IPS-18c (cell line): ENCODE measurements at regions not wholly inside any gene's neighbourhood (a gene's known extent, or its start where the extent isn't known, plus 50 kb on each side); places are given as distances from the start of the nearest gene placed in this dataset.

Source experiments
- H3K4me3 ChIP-seq: 2 replicates; pipeline ENCODE4 v1.7.0; 2013; ENCODE audit warnings: low read depth, mild to moderate bottlenecking, low read length, moderate library complexity; ENCODE audit not compliant: insufficient read depth
- H3K9me3 ChIP-seq: one replicate; pipeline ENCODE4 v1.6.1; 2013; ENCODE audit warnings: mild to moderate bottlenecking, low read length, moderate library complexity; ENCODE audit not compliant: control insufficient read depth, insufficient read depth

- Histone ChIP-seq H3K9me3 (peaks cover 53% of the 10 kb centered on the region), H3K4me3 (no peak overlapping the region; the same call in 1 of the 2 replicates)
Measured at GRCh38 chr22:47390026-47390970, 627.8 kb downstream of the TBC1D22A start.

- Histone ChIP-seq H3K4me3 (no peak overlapping the region), H3K9me3 (peaks cover 46% of the 10 kb centered on the region)
Measured at GRCh38 chr22:47389201-47389600, 626.8 kb downstream of the TBC1D22A start.

- no peak overlapping the region for H3K4me3 ChIP-seq
- H3K9me3 ChIP-seq, result peaks cover 46% of the 10 kb centered on the region
Measured at GRCh38 chr22:47388778-47389177, 626.3 kb downstream of the TBC1D22A start.

GRCh38 chr22:47388331-47388730, 625.9 kb downstream of the TBC1D22A start:
- Histone ChIP-seq H3K9me3 (peaks cover 49% of the 10 kb centered on the region), H3K4me3 (no peak overlapping the region)

- H3K9me3 ChIP-seq, result peaks cover 49% of the 10 kb centered on the region
- H3K4me3 ChIP-seq, result no peak overlapping the region
Measured at GRCh38 chr22:47386812-47387510, 624.5 kb downstream of the TBC1D22A start.

- H3K9me3 ChIP-seq, result peaks cover 46% of the 10 kb centered on the region
- no peak overlapping the region for H3K4me3 ChIP-seq
Measured at GRCh38 chr22:47384977-47385376, 622.5 kb downstream of the TBC1D22A start.

GRCh38 chr22:47382164-47382890, 619.9 kb downstream of the TBC1D22A start:
- H3K9me3 ChIP-seq, result peaks cover 45% of the 10 kb centered on the region
- H3K4me3 ChIP-seq, result no peak overlapping the region

GRCh38 chr22:47381240-47381639, 618.8 kb downstream of the TBC1D22A start:
- H3K9me3 ChIP-seq, result peaks cover 45% of the 10 kb centered on the region
- no peak overlapping the region for H3K4me3 ChIP-seq

- H3K9me3 ChIP-seq, result peaks cover 45% of the 10 kb centered on the region
- H3K4me3 ChIP-seq, result no peak overlapping the region
Measured at GRCh38 chr22:47380692-47381091, 618.2 kb downstream of the TBC1D22A start.

GRCh38 chr22:47379037-47379436, 616.6 kb downstream of the TBC1D22A start:
- H3K9me3 ChIP-seq, result peaks cover 57% of the 10 kb centered on the region
- no peak overlapping the region for H3K4me3 ChIP-seq

- H3K9me3 ChIP-seq, result peaks cover 57% of the 10 kb centered on the region
Measured at GRCh38 chr22:47377926-47378560, 615.6 kb downstream of the TBC1D22A start.

GRCh38 chr22:47376901-47377505, 614.6 kb downstream of the TBC1D22A start:
- Histone ChIP-seq H3K9me3 (peaks cover 57% of the 10 kb centered on the region), H3K4me3 (no peak overlapping the region)

More at GRCh38 chr22:47377926-47378560, 615.6 kb downstream of the TBC1D22A start:
- H3K4me3 ChIP-seq, result no peak overlapping the region

GRCh38 chr22:47376322-47376700, 613.9 kb downstream of the TBC1D22A start:
- Histone ChIP-seq H3K9me3 (peaks cover 56% of the 10 kb centered on the region), H3K4me3 (peak overlapping the region; percentile 9; the same call in 1 of the 2 replicates)

GRCh38 chr22:47375621-47376321, 613.3 kb downstream of the TBC1D22A start:
- Histone ChIP-seq H3K9me3 (peaks cover 62% of the 10 kb centered on the region), H3K4me3 (peak overlapping the region; percentile 9; the same call in 1 of the 2 replicates)

- Histone ChIP-seq H3K4me3 (no peak overlapping the region; the same call in 1 of the 2 replicates), H3K9me3 (peaks cover 63% of the 10 kb centered on the region)
Measured at GRCh38 chr22:47374901-47375575, 612.6 kb downstream of the TBC1D22A start.
